ENCODE measurements at regions not wholly inside any gene's neighbourhood (a gene's known extent, or its start where the extent isn't known, plus 50 kb on each side); places are given as distances from the start of the nearest gene placed in this dataset.
"Not testable (repeated sequence)": the region's sequence is repeated elsewhere in the genome, so short reads cannot be mapped to it uniquely, and the experiment has no call there.

DNA sequence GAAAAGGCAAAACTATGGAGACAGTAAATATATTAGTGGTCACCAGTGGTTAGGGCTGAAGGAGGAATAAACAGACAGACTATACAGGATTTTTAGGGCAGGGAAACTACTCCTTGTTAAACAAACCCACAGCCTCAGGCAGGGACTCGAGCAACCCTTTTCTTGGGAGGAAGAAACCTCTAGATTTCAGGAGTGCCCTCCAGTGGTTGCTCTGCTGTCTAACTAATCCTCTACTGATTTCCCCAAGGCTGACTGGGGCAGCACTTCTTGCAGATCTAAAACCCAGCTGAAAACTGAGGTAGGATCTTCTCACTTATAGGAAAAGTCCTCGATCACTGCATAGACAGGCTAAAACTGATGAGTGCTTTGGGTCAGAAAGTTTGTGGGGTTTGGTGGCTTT is 176.8 kb downstream of the ISOC1 start:
- Histone ChIP-seq H3K36me3 (no peaks in the 10 kb centered on the region), H3K27me3 (no peaks in the 10 kb centered on the region), H3K4me3 (no peak overlapping the region), H3K4me1 (no peaks in the 10 kb centered on the region), H3K9me3 (no peaks in the 10 kb centered on the region), H3K27ac (replicated peaks in 1 of 4) (no peak overlapping the region)
- 72% methylated on average over 2 of the region's 2 CpGs for WGBS
- intact Hi-C loops (cut with DNase I): no loop called here
- no peak for DNase-seq (ENCODE audit: extremely low spot score)
- TF ChIP-seq POLR2A (IDR thresholded peaks at IDR 0.05; ENCODE audit: low read depth) (no peak), POLR2AphosphoS5 (IDR thresholded peaks at IDR 0.05) (no peak), EP300 (IDR thresholded peaks at IDR 0.05) (no peak)
- TF ChIP-seq, protein P1, sequence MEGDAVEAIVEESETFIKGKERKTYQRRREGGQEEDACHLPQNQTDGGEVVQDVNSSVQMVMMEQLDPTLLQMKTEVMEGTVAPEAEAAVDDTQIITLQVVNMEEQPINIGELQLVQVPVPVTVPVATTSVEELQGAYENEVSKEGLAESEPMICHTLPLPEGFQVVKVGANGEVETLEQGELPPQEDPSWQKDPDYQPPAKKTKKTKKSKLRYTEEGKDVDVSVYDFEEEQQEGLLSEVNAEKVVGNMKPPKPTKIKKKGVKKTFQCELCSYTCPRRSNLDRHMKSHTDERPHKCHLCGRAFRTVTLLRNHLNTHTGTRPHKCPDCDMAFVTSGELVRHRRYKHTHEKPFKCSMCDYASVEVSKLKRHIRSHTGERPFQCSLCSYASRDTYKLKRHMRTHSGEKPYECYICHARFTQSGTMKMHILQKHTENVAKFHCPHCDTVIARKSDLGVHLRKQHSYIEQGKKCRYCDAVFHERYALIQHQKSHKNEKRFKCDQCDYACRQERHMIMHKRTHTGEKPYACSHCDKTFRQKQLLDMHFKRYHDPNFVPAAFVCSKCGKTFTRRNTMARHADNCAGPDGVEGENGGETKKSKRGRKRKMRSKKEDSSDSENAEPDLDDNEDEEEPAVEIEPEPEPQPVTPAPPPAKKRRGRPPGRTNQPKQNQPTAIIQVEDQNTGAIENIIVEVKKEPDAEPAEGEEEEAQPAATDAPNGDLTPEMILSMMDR (IDR thresholded peaks at IDR 0.05): peak in 1 of 3 experiments; percentile 10

GRCh38 chr5:129284010-129284409 is 176.1 kb upstream of the ADAMTS19 start:
- Histone ChIP-seq H3K4me3 (no peak overlapping the region), H3K4me1 (no peaks in the 10 kb centered on the region), H3K9me3 (no peaks in the 10 kb centered on the region), H3K36me3 (no peaks in the 10 kb centered on the region), H3K27me3 (no peaks in the 10 kb centered on the region), H3K27ac (replicated peaks in 1 of 4) (no peak overlapping the region)
- no peak for DNase-seq (ENCODE audit: extremely low spot score)
- intact Hi-C loops (cut with DNase I): no loop called here
- TF ChIP-seq POLR2AphosphoS5 (IDR thresholded peaks at IDR 0.05) (no peak), EP300 (IDR thresholded peaks at IDR 0.05) (no peak), POLR2A (IDR thresholded peaks at IDR 0.05; ENCODE audit: low read depth) (no peak)
- TF ChIP-seq, protein P1 (IDR thresholded peaks at IDR 0.05): no peak
- 95% methylated on average over 2 of the region's 2 CpGs for WGBS

GRCh38 chr5:129294216-129294615 is 165.9 kb upstream of the ADAMTS19 start:
- intact Hi-C loops (cut with DNase I); H3K36me3 ChIP-seq; H3K27ac ChIP-seq (replicated peaks in 1 of 4); H3K4me3 ChIP-seq; H3K4me1 ChIP-seq; DNase-seq (ENCODE audit: extremely low spot score); H3K9me3 ChIP-seq; H3K27me3 ChIP-seq: not testable (repeated sequence)
- WGBS: 90% methylated on average over 5 of the region's 5 CpGs

GRCh38 chr5:129306725-129307124 is 153.4 kb upstream of the ADAMTS19 start:
- TF ChIP-seq EP300 (IDR thresholded peaks at IDR 0.05) (no peak), POLR2AphosphoS5 (IDR thresholded peaks at IDR 0.05) (no peak), POLR2A (IDR thresholded peaks at IDR 0.05; ENCODE audit: low read depth) (no peak)
- TF ChIP-seq, protein P1 (IDR thresholded peaks at IDR 0.05): no peak
- Histone ChIP-seq H3K9me3 (peaks cover 0 to 33% (median 26%) of the 10 kb centered on the region in 4 donors), H3K27me3 (no peaks in the 10 kb centered on the region), H3K27ac (replicated peaks in 1 of 4) (no peak overlapping the region), H3K4me3 (no peak overlapping the region), H3K4me1 (no peaks in the 10 kb centered on the region), H3K36me3 (no peaks in the 10 kb centered on the region)
- 87% methylated on average over 3 of the region's 6 CpGs for whole genome bisulfite sequencing
- DNase-seq (ENCODE audit: extremely low spot score): no peak
- intact Hi-C loops (cut with DNase I): no loop called here

GRCh38 chr5:129322968-129323367 is 137.1 kb upstream of the ADAMTS19 start:
- Histone ChIP-seq H3K36me3 (no peaks in the 10 kb centered on the region), H3K27me3 (no peaks in the 10 kb centered on the region), H3K4me3 (no peak overlapping the region), H3K9me3 (peaks cover 0 to 8% (median 3%) of the 10 kb centered on the region in 4 donors), H3K4me1 (no peaks in the 10 kb centered on the region), H3K27ac (replicated peaks in 1 of 4) (no peak overlapping the region)
- WGBS: 40% methylated on average over 1 of the region's 3 CpGs
- no peak for TF ChIP-seq POLR2A (IDR thresholded peaks at IDR 0.05; ENCODE audit: low read depth)
- intact Hi-C loops (cut with DNase I): no loop called here
- no peak for DNase-seq (ENCODE audit: extremely low spot score)

DNA sequence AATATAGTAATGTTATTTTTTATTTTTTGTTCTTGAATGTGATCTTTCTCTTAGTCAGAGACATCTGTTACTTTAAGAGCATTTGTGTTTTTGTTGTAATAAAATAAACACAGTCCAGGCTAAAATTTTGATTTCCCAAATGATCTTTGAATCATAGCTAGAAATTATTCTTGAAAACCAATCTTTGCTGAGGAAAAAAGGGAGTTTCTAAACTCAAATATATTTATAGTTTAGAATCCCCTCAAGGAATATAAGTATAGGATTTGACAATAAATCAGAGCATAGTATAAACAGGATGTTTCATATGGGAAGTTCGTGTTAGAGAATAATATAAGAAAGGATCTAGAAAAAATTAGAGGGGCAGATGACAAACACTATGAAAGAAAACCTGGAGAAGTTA is 118.8 kb upstream of the ADAMTS19 start:
- 61% methylated on average over 1 of the region's 1 CpG for WGBS
- TF ChIP-seq EP300 (IDR thresholded peaks at IDR 0.05) (no peak), POLR2AphosphoS5 (IDR thresholded peaks at IDR 0.05) (no peak), POLR2A (IDR thresholded peaks at IDR 0.05; ENCODE audit: low read depth) (no peak)
- TF ChIP-seq, protein P1 (IDR thresholded peaks at IDR 0.05): no peak
- Histone ChIP-seq H3K9me3 (peaks cover 0 to 4% (median 0%) of the 10 kb centered on the region in 4 donors), H3K27me3 (no peaks in the 10 kb centered on the region), H3K4me3 (no peak overlapping the region), H3K36me3 (no peaks in the 10 kb centered on the region), H3K27ac (replicated peaks in 1 of 4) (no peak overlapping the region), H3K4me1 (no peaks in the 10 kb centered on the region)
- DNase-seq (ENCODE audit: extremely low spot score): no peak
- intact Hi-C loops (cut with DNase I): no loop called here
